Activated naive CD4-positive, alpha-beta T cell treated with anti-CD3 and anti-CD28 coated beads, Interleukin-2, amount 50 U/mL, for 24 hours (primary cell): ENCODE measurements at regions not wholly inside any gene's neighbourhood (a gene's known extent, or its start where the extent isn't known, plus 50 kb on each side); places are given as distances from the start of the nearest gene placed in this dataset.

Experiments used
- H3K27ac Mint-ChIP-seq: one replicate; pipeline ENCODE4 v1.8.0; 2021; ENCODE audit warnings: mild to moderate bottlenecking, mixed read lengths
- H3K27me3 Mint-ChIP-seq: one replicate; pipeline ENCODE4 v1.8.0; 2021; ENCODE audit warnings: mixed read lengths
- H3K36me3 Mint-ChIP-seq: one replicate; pipeline ENCODE4 v1.8.0; 2021; ENCODE audit warnings: mixed read lengths
- H3K4me1 Mint-ChIP-seq: one replicate; pipeline ENCODE4 v1.8.0; 2021; ENCODE audit warnings: mixed read lengths
- H3K4me3 Mint-ChIP-seq: one replicate; pipeline ENCODE4 v1.8.0; 2021; ENCODE audit warnings: mild to moderate bottlenecking, mixed read lengths
- H3K9me3 Mint-ChIP-seq: one replicate; pipeline ENCODE4 v1.8.0; 2021; ENCODE audit warnings: mixed read lengths

DNA sequence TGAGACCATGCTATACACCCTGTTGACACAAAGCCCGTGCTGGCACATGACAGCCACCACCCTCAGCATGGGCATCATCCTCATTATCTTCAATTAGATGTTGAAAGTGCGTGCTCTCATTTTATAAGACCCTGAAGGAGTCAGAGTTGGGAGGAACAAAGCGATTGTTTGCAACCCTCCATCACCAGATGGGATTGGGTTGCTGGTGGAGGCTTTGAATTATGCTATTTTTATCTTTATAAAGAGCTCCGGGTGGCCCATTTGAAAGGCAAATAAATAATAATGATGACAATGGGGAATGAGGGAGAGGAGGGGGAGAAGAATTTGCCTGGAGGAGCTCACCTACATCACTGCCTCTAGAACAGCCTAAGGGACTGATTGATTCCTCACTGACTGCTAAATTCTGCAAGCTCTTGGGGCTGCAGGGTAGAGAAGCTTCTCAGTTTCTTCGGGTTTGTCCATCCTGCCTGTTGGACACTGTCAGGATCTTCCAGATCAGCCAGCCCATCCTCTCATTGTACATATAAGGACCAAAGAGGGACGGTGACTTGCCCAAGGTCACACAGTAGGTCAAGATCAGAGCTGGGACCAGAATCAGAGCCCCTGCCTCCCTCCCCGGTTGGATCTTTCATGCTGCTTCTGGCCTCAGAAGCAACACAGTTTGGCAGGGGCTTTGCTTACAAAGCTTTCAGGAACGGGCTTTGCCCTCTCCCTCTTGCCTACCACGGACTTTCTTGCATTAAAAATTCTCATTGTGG, 130.9 kb upstream of the ZBTB40 start:
- H3K27ac Mint-ChIP-seq, result no peak overlapping the region
- no peaks in the 10 kb centered on the region for H3K36me3 Mint-ChIP-seq
- H3K4me3 Mint-ChIP-seq, result no peak overlapping the region
- H3K27me3 Mint-ChIP-seq, result peaks cover 3% of the 10 kb centered on the region
- H3K9me3 Mint-ChIP-seq, result no peaks in the 10 kb centered on the region
- H3K4me1 Mint-ChIP-seq, result no peaks in the 10 kb centered on the region

DNA sequence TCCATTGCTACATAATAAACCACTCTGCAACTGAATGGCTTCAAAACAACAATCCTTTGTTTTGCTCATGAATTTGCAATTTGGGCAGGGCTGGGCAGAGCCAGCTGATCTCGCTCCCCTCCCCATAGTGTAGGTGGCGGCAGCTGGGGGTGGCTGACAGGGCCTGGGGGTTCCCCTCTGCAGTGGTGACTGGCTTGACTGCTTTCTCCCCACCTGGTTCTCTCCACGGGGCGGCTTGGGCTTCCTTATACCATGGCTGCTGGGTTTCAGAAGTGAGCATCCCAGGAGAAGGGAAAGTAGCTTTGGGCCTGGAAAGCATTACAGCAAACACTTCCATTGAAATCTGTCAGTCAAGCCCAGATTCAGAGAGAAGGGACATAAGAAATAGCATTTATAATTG, 129.7 kb upstream of the ZBTB40 start:
- Mint-ChIP-seq H3K4me3 (no peak overlapping the region), H3K27me3 (peaks cover 3% of the 10 kb centered on the region), H3K4me1 (no peaks in the 10 kb centered on the region), H3K36me3 (no peaks in the 10 kb centered on the region), H3K27ac (no peak overlapping the region), H3K9me3 (no peaks in the 10 kb centered on the region)

DNA sequence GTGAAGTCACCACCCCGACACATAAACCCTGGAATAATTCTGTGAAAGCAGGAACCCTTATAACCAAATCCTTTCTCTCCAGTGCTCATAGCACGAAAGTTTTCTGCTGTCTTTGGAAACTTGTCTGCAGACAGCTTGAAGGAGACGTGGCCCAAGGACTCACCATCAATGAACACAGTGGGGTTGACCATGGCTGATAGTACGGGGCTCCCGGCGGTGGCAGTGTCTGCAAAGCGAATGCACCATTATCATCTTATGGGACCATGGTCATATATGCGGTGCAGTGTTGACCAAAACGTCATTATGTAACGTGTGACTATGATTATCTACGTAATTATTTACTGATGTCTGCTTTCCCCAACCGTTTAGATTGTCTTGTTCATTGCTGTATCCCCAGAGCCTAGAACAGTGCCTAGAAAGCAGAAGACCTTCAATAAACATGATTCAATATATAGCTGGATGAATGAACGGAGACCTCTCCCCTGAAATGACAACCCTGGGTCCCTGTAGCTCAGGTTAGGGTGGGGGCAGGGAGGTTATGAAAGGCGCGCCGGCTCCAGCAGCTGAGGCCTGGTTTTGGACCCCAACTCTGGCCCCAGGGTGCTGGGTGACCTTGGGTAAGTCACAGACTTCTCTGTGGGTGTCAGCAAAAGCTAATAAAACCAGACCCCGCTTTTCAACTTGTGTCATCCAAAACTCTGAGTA, 128.4 kb upstream of the ZBTB40 start:
- Mint-ChIP-seq H3K27me3 (no peaks in the 10 kb centered on the region), H3K4me3 (no peak overlapping the region), H3K4me1 (no peaks in the 10 kb centered on the region), H3K36me3 (no peaks in the 10 kb centered on the region), H3K27ac (no peak overlapping the region), H3K9me3 (no peaks in the 10 kb centered on the region)

DNA sequence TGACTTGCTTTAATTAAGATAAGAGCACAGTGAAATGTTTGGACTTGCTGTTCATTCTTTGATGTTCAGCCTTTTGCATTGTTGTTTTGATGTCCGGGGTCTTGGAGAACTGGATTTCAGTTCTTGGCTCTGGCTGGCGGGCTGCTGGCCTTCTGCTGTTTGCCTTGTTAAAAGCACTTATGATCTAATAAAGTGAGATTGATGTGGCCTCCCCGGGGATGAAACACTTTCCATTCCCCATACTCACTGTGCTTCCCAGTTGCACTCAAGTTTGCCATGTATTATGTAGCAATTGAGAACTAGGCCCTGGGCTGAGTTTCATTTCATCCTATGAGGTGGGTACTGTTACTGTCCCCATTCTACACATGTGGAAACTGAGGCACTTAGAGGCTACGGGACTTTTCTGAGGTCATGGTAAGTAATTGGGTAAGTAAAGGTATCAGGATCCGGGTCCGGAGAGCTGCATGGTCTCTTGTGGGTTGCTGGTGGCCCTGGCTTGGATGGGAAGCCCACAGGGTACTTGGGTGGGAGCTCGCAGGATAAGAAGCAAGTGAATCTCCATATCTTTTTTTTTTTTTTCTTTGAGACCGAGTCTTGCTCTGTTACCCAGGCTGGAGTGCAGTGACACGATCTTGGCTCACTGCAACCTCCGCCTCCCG, 127.7 kb upstream of the ZBTB40 start:
- Mint-ChIP-seq H3K9me3 (no peaks in the 10 kb centered on the region), H3K27ac (no peak overlapping the region), H3K36me3 (no peaks in the 10 kb centered on the region), H3K4me3 (no peak overlapping the region), H3K4me1 (no peaks in the 10 kb centered on the region), H3K27me3 (no peaks in the 10 kb centered on the region)

DNA sequence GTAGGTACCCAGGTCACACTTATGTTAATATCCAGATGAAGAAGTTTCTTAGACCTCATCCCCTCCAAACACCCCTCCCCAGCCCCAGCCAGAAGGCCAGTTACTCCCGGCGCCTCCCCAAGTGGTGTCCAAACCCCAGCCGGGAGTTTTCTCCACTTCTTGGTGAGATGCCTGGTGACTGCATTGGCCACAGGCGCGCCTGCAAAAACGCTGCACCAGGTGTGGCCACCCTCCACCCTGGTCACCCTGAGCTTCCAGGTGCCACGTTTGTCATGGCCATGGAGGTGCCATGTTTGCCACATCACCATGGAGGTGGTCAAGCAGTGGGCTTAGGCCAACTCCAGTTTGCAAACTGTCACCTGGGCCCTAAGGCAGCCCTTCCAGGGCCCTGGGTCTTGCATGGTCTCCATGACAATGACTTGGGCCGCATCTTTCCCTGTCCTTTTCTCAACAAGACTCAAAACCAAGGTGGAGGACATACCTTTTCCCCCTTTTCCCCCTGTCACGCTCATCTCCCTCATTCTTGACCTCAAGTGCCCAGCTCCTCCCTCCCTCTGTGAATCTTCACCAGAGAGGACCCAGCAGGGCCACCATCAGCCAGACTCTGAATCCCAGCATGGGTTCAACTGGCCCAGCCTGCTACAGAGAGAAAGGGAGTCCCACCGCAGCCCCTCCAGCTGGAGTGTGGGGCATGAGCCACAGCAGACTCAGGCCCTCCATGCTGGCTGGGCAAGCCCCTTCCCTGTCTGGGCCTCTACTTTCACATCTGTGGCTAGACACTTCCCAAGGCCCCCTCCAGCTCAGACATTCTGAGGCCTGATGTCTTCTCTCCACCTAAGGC, 125.9 kb upstream of the ZBTB40 start:
- Mint-ChIP-seq H3K9me3 (no peaks in the 10 kb centered on the region), H3K36me3 (no peaks in the 10 kb centered on the region)

DNA sequence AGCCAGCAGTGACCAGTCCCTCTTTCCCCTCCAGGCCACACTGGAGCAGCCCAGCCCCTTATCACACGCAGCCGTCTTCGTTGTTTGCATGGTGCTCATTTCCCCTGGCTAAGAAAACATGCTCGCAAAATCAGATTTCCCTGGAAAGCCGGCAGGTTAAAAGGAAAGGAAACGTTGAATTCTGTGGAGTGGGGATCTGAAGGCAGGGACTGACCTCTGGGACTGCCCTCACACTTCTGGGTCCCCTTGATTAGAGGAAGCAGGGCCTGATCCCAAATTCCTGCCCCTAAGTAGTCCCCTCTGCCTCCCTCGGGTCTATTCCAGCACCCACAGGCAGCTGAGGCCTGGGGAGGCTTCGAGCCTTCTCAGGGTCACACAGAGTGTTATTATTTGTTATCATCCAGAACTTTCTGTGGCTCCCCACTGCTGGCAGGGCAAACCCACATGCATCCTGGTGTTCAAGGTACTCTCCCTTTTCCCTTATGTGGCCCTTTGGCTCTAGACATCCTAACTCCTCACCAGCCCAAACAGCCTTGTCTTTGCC, 125.2 kb upstream of the ZBTB40 start:
- Mint-ChIP-seq H3K4me3 (no peak overlapping the region), H3K4me1 (no peaks in the 10 kb centered on the region), H3K27me3 (no peaks in the 10 kb centered on the region), H3K27ac (no peak overlapping the region), H3K9me3 (no peaks in the 10 kb centered on the region), H3K36me3 (no peaks in the 10 kb centered on the region)

More for the DNA sequence above, 125.9 kb upstream of the ZBTB40 start:
- Mint-ChIP-seq H3K27ac (no peak overlapping the region), H3K4me3 (no peak overlapping the region), H3K4me1 (no peaks in the 10 kb centered on the region), H3K27me3 (no peaks in the 10 kb centered on the region)

DNA sequence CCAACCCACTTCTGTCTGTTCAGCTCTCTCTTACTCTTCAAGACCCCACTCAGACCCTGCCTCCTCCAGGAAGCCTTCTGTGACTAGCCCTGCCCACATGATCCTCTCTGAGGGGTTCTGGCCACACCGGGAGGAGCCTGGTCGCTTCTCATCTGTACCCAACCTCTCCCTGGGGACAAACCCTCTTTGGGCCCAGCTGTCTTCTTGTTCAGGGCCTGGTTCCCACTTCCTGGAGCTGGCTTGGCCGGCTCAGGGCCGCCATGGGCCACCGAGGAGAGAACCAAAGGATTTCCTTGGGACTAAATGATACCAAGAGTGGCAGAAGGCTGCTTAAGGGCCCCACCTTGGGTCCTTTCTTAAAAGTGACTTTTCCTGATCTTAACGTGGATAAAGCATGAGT, 124.7 kb upstream of the ZBTB40 start:
- H3K27ac Mint-ChIP-seq, result no peak overlapping the region
- no peaks in the 10 kb centered on the region for H3K9me3 Mint-ChIP-seq
- no peak overlapping the region for H3K4me3 Mint-ChIP-seq
- H3K27me3 Mint-ChIP-seq, result no peaks in the 10 kb centered on the region
- no peaks in the 10 kb centered on the region for H3K36me3 Mint-ChIP-seq
- no peaks in the 10 kb centered on the region for H3K4me1 Mint-ChIP-seq

DNA sequence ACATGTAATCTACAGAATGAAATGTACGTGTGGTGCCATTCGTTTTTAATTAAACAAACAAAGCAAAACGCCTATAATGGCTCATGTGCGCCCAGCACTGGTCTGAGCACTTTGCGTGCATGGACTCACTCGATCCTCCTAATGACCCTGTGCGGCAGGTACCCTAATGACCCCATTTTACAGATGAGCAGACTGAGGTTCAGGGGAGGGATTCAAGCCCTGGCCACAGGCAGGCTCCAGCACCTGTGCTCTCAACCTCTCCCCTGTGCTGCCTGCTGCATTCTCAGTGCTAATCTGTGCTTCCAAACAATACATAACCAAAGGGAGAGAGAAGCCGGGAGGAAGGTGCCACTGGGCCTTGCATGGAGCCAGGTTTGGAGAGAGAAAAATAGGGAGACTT, 124.2 kb upstream of the ZBTB40 start:
- no peaks in the 10 kb centered on the region for H3K27me3 Mint-ChIP-seq
- H3K27ac Mint-ChIP-seq, result no peak overlapping the region
- H3K4me3 Mint-ChIP-seq, result no peak overlapping the region
- H3K9me3 Mint-ChIP-seq, result no peaks in the 10 kb centered on the region
- H3K36me3 Mint-ChIP-seq, result no peaks in the 10 kb centered on the region
- H3K4me1 Mint-ChIP-seq, result no peaks in the 10 kb centered on the region

DNA sequence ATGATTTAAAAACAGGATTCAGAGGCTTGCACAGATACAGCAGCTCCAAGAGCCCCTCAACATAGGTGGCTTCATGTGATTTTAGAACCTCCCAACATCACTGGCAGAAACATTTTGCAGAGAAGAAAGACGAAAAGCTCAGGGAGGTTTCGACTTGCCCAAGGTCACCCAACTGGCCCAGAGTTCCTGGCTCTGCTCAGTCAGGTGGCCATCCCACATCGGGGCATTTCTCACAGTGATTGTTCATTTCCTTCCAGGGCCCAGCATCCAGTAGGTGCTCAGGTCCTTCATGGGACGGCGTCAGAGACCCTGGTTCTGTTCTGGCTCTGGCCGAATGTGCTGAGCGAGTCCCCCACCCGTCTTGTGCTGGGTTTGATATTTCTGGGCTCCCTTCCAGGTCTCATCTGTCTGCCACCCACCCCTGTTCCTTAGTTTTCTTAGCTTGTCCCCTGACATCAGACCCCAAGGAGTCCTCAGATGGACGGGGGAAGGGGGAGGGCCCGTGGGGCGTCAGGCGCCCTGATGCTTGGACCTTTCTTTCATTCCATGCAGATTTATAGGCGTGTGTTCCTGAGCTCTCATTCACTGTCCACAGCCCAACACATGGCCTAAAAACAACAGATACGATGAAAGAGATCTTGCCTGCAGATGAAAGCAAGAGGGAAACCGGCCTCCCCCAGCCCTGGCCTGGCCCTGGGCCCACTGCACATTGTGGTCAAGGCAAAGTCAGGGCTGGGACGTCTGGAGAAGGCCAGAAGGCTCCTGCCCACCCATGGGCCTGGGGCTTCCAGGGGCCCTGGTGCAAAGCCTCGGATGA, 123.1 kb upstream of the ZBTB40 start:
- H3K36me3 Mint-ChIP-seq, result no peaks in the 10 kb centered on the region
- peaks cover 2% of the 10 kb centered on the region for H3K27me3 Mint-ChIP-seq
- H3K9me3 Mint-ChIP-seq, result no peaks in the 10 kb centered on the region
- H3K4me3 Mint-ChIP-seq, result no peak overlapping the region
- no peak overlapping the region for H3K27ac Mint-ChIP-seq
- no peaks in the 10 kb centered on the region for H3K4me1 Mint-ChIP-seq

DNA sequence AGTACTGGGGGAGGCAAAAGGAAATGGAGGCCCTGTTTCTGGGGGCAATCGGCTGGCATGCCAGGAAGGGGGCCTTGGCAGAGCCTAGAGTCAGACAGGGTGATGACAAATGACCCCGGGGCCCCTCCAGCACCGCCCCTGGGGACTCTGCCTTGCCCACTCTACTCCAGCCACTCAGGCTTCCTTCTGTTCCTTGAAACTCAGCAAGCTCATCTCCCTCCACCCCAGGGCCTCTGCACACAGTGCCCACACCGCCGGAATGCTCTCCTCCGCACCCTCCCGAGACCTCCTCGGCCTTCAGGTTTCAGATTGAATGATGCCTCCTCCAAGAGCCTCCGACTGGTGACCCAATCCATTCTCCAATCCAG, 122.5 kb upstream of the ZBTB40 start:
- Mint-ChIP-seq H3K27me3 (peaks cover 2% of the 10 kb centered on the region), H3K4me3 (no peak overlapping the region), H3K27ac (no peak overlapping the region), H3K36me3 (no peaks in the 10 kb centered on the region), H3K9me3 (no peaks in the 10 kb centered on the region), H3K4me1 (no peaks in the 10 kb centered on the region)

DNA sequence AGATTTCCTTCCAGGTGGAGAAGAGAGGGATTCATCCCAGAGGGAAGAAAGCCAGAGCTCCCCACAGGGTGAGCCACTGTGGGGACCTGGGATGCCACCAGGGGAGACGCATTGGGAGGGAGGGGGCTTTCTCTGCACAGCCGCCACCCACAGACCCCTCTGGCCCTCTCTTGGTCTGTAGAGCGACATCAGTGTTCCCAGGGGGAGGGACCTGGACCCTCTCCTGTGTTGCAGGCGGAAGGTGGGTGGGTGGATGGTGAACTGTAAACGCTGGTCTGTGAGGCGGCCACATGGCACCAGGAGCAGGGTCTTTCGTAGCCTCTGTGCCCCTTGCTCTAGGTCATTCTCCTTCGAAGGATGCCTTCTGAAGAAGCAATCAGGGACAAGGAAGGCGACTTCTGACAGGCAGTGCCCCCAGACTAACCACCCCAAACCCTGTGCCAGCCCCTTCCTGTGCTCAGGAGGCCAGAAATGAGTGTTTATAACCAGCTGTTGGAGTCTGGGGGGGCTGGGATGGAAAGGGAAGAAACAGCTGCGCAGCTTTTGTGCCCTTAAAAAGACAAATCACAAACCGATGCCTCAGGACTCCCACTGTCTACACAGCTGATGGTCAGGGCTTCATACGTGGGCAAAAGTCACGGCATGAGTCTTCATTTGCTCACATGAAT, 121.4 kb upstream of the ZBTB40 start:
- Mint-ChIP-seq H3K9me3 (no peaks in the 10 kb centered on the region), H3K27me3 (peaks cover 3% of the 10 kb centered on the region), H3K4me1 (no peaks in the 10 kb centered on the region), H3K36me3 (no peaks in the 10 kb centered on the region), H3K4me3 (no peak overlapping the region), H3K27ac (no peak overlapping the region)

DNA sequence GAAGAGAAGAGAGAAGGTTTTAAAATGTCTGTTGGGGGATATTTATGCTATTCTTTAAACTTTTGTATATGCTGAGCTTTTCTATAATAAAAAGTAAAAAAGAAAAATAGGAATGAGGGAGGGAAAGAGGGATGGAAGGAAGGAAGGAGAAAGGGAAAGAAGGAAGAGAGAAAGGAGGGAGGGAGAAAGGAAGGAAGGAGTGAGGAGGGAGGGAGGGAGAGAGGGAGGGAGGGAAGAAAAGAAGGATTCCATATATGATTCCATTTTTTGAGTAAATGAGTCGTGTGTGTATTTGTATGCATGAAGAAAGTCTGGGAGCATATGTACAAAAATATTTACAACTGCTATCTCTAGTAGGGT, 120.9 kb upstream of the ZBTB40 start:
- no peaks in the 10 kb centered on the region for H3K36me3 Mint-ChIP-seq
- H3K9me3 Mint-ChIP-seq, result no peaks in the 10 kb centered on the region
- no peak overlapping the region for H3K27ac Mint-ChIP-seq
- H3K27me3 Mint-ChIP-seq, result peaks cover 3% of the 10 kb centered on the region
- no peak overlapping the region for H3K4me3 Mint-ChIP-seq
- H3K4me1 Mint-ChIP-seq, result no peaks in the 10 kb centered on the region

DNA sequence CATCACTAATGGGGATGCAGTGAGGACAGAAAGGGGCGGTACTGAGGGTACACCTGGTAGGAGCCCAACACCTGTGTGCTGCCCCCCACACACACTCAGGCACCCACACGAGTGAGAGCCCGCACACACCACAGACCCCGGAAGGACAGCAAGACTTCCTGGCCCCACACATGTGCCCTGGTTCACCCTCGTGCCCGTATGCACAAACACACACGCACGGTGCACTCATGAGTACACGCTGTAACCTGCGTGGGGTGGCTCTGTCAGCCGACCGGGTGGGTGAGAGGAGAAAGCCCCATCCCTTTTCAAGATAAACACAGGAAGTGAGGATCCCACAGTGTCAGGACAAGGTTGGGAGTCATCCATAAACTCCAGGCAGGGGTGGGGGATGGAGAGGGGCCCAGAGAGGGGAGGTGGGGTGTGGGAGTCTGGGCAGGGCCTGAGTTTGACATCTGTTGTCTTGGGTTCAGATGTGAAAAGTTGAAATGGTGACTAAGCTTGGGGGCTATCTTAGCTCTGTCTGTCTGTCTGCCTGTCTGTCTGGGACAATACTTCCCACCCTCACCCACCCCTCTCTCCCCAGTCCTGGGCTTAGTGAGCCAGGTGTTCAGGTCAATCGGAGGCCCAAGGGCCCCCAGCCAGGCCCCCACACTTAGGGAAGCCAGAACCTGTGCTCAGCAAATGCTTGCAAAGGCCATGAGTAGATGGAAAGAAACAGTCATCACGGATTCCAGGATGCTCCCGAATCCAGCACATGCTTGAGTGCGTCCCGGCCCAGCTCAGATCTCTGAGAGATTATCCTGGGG, 119.8 kb upstream of the ZBTB40 start:
- H3K27me3 Mint-ChIP-seq, result peaks cover 3% of the 10 kb centered on the region
- no peak overlapping the region for H3K27ac Mint-ChIP-seq
- no peaks in the 10 kb centered on the region for H3K9me3 Mint-ChIP-seq
- no peaks in the 10 kb centered on the region for H3K36me3 Mint-ChIP-seq
- H3K4me1 Mint-ChIP-seq, result no peaks in the 10 kb centered on the region
- no peak overlapping the region for H3K4me3 Mint-ChIP-seq

DNA sequence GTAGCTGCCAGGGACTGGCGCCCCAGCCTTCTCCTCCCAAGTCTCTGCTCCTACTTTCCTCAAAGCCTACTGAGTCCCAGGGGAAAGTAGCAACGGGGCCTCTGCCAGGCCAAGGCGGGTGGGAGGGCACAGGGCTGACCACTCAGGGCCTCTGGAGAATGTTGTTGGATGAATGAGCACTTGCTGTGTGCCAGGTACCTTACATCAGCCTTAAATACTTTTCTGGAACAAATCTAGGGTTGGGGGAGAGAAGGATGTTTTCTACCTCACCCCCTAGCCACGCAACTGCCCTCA, 119.3 kb upstream of the ZBTB40 start:
- H3K27ac Mint-ChIP-seq, result no peak overlapping the region
- no peaks in the 10 kb centered on the region for H3K9me3 Mint-ChIP-seq
- no peaks in the 10 kb centered on the region for H3K4me1 Mint-ChIP-seq
- peaks cover 3% of the 10 kb centered on the region for H3K27me3 Mint-ChIP-seq
- H3K4me3 Mint-ChIP-seq, result no peak overlapping the region
- H3K36me3 Mint-ChIP-seq, result no peaks in the 10 kb centered on the region
